ENCODE measurements at regions not wholly inside any gene's neighbourhood (a gene's known extent, or its start where the extent isn't known, plus 50 kb on each side); places are given as distances from the start of the nearest gene placed in this dataset.

- no peak for DNase-seq (ENCODE audit: low spot score)
Measured at GRCh38 chr2:234606896-234607295, 110.0 kb upstream of the ARL4C start.

DNA sequence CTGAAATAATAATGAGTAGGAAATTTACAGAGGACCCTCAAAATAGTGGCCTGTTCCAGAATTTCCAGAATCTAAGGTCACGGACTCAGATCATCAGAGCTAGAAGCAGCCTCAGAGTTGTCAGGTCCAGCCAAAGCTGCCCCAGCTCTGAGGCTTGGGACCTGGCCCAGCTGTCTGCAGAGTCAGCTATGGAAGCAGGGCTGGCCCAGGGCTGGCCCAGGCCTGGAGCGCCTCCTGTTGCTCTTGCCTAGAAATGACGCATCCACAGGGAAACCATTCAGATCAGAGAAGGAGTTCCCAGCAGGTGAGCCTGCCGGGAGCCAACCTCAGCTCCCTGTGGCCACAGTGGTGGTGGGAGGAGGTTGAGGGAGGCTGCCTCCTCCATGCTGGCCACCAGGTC is 106.7 kb upstream of the ARL4C start:
- DNase-seq (ENCODE audit: low spot score), result no peak

DNA sequence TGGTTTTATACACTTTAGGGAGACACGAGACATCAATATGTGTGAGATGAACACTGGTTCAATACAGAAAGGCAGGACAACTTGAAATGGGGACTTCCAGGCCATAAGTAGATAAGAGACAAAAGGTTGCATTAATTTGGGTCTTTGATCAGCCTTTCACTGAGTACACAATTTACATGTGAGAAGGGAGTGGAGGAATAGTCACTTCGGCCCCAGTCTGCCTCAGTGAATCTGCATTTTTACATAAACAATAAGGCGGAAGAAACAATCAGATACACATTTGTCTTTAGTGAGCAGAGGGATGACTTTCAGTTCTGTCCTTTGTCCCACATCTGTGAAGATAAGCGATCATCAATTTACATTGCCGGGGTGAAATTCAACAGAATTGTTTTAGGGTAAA is 104.3 kb upstream of the ARL4C start:
- DNase-seq (ENCODE audit: low spot score), result no peak

DNA sequence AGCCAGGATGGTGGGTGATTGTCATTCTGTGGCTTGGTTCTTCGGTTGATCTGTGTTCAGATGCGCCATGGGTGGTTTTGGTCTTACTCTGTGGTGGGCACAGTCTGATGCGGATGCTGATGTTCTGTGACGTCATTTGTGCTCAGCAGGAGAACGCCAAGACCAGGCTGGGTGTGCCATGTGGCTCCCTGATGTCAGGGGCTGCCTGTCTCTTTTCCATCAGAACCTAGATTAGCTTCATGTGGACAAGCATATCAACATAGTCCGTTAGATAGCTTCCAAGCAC is 100.6 kb upstream of the ARL4C start:
- no peak for DNase-seq (ENCODE audit: low spot score)

DNA sequence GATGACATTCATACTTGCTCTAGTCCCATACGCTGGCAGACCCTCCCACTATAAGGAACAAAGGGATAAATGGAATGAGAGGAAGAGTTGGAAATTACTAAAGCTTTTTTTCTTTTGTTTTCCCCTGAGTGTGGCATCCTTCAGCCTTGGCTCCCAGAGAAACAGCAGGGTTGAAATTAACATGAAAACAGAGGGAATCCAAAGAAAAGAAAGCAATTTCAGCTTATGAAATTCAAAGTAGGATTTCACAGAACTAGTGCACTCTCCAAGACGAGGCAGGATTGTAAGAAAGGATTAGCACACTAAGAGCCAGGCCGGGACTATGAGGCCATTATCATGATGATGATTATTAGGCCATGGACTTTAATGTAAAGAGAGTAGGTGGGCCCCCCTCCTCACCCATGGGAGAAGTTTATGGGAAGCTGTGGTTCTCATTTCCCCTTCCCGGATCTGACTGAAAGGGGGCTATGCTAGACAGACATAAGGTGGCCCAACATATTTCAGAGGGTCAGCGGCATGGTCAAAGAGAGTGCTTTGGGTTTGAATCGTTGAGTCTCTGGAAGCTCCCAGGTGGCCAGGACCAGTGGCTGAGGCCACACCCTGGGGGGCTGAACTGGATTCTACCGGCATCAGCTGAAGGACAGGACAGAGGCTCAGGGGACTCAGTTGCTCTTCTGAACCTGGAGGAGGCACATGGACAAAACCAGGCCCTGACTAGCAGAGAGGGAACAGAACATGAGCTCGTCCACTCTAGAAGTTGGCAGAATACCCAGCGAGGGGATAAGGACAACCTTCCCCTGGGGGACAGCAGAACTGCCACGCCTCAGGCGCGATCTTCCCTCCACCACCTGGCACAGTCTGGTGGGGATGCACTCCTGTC is 100.1 kb upstream of the ARL4C start:
- DNase-seq (ENCODE audit: low spot score), result no peak

GRCh38 chr2:234595829-234596228 is 98.9 kb upstream of the ARL4C start:
- no peak for DNase-seq (ENCODE audit: low spot score)

DNA sequence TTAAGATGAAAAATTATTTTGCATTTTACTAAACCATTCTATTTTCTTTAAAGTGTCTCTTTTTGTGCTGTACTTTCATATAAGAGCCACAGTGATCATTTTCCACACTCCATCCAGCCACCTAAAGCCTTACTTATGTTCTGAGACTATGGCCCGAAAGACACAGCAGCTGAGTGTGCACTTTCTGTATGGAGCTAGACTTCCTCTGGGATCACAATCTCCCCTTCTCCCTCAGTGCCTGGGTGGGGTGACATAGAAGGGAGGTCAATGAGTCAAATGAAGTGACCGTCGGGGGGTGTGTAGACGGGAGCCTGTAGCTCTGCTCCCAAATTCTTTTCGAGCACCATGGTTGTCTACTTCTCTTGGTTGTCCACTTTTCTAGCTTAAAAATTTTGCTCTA is 97.8 kb upstream of the ARL4C start:
- no peak for DNase-seq (ENCODE audit: low spot score)

GRCh38 chr2:234593636-234594035 is 96.8 kb upstream of the ARL4C start:
- DNase-seq (ENCODE audit: low spot score), result no peak

DNA sequence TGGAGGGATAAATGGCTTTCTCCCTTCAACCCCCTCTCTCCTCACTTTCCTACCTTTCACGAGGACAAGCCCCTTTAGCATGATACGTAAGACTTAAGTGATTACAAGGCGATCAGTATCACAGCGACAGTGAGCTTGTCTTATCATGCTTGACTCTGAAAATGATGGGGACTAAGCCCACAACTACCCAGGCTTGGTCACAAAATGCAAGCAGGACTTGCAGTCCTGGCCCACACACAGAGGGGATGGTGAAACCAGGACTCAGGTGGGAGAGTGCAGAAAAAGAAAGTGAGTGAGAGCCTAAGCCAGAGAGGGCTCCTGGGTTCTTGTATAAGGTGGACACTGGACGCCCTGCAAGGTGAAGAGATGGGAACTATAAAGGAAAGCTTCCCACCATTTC is 95.7 kb upstream of the ARL4C start:
- DNase-seq (ENCODE audit: low spot score), result no peak

DNA sequence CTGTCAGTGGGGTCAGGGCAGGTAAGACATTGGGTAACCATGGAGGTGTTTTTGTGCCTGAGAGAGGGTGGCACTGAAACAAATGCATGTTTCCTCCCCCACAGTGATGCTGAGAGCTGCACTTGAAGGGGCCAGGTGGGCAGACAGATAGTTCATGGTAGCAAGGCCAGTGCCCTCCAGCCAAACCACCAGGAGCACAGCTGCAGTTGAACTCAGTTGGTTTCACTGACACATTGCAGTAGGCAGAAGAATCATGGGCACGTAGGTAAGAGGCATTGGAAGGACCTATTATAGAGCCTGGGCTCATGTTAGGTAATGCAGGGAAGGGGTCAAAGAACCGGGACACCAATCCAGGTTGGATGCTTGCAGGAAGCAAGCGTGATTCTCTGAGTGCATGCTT is 93.2 kb upstream of the ARL4C start:
- DNase-seq (ENCODE audit: low spot score), result no peak

DNA sequence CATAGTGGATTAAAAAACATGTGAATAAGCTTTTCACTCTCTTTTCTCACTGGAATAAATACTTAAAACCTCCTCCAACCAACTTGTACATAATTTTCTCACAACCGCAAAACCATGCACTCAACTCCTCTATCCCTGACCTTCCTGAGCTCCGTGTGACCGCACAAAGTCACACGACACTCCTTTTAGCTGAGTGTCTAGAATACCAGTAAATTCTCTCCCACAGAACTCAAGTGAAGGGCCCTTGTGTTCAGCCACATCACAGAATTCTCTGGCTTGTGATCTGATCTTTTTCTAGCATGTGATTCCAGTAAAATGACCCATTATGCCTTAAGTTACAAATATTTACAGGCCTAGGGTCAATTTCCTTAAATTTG is 91.2 kb upstream of the ARL4C start:
- DNase-seq (ENCODE audit: low spot score), result no peak

DNA sequence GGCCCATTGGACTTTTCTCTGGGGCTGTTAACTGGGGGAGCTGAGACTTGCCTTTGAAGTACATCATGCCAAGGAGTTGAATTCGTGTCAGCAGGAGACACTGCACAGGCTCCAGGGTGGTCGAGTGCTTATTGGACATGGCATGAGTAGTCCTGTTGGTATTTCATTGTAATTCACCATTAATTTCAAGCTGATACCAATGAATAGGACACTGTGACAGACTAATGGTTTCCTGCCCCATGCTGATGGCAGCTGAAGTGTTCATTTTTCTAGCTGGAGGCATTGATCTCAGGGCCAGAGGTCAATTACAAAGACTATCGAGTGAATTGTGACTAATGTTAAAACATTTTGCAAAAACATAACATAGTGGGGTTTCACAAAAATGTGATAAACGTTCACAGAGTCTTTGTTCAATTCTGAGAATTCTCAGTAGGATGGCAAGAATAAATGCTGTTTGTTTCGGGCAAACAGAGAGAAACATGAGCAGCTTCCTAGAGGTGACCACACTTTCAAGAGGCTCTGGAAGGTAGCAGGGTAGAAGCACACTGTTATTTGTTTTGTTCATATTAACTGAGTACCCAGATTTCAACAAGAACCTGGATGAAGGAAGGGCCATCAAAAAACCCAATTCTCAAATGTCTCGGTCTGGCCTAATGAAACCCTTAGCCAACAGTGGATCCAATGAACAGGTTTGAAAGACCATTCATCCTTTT is 90.6 kb upstream of the ARL4C start:
- no peak for DNase-seq (ENCODE audit: low spot score)

DNA sequence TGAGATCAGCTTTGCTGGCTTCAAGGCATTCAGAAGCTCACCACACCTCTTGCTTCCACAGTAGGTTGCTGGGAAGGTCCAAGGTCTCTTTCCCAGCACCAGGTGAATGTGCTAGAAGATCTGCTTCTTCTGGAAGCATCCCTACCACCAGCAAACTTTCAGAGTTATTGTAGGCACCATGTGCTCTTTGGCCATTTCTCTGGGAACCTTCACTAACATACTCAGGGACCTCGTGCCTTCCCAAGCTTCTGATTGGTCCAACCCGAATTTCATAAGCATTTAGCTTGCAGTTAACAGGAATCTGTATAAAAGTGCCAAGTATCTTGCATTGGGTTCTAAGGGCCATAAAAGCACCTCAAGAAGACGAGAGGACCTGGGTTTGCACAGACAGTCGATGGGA is 86.5 kb upstream of the ARL4C start:
- no peak for DNase-seq (ENCODE audit: low spot score)

GRCh38 chr2:234580686-234581085 is 83.8 kb upstream of the ARL4C start:
- DNase-seq (ENCODE audit: low spot score), result no peak

DNA sequence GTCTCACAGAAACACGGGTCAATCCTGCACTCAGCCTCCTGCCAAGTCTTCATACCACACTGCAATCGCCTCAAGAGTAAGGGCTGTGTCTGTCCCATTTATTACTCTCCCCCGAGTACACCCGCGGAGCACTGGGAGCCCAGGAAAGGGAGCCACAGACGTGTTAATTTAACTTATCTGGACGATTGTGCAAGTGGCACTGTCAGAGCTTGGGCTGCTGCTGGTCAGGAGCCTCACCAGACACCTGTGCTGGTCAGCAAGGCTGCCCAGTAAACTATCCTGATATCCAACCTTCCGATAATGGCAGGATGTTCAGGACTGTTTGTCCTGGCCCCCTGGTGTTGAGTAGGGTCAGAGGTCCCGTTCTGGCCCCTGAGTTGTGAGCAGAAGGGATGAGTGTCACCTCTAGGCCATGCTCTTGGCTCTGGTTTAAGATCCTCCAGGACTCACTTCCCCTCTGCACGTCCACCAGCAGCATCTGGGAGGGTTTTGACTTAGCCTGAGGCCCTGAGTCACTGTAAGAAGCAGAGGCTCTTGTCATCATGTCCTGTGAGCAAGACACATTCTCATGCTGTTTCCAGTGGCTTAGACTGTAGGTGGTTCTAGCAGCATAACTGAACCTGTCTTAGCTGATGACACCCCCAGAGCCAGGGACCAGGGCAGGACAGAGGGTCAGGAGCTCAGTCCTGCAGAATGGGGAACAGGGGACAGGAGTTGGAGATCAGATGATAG is 82.5 kb upstream of the ARL4C start:
- DNase-seq (ENCODE audit: low spot score), result no peak

DNA sequence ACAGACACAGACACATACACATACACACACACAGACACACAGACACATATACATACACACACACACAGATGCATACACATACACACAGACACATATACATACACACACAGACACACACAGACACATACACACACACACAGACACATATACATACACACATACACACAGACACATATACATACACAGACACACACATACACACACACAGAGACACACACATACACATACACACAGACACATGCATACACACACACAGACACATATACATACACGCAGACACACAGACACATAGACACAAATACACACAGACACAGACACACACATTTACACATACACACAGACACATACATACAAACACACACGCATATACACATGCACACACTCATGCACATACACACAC is 81.5 kb upstream of the ARL4C start:
- no peak for DNase-seq (ENCODE audit: low spot score)

DNA sequence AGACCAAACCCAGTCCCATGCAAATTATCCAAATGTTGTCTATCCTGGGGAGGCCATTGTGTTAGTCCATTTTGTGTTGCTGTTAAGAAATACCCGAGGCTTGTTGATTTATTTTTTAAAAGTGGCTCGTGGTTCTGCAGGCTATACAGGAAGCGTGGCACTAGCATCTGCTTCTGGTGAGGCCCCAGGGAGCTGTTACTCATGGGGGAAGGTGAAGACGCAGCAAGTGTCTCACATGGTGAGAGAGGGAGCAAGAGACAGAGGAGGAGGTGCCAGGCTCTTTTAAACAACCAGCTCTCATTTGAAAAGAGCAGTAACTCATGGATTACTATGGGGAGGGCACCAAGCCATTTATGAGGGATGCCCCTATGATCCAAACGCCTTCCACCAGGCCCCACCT is 80.3 kb upstream of the ARL4C start:
- no peak for DNase-seq (ENCODE audit: low spot score)

GRCh38 chr2:234571620-234572407 is 74.9 kb upstream of the ARL4C start:
- DNase-seq (ENCODE audit: low spot score), result no peak

- DNase-seq (ENCODE audit: low spot score), result no peak
Measured at GRCh38 chr2:234570476-234570875, 73.6 kb upstream of the ARL4C start.

DNA sequence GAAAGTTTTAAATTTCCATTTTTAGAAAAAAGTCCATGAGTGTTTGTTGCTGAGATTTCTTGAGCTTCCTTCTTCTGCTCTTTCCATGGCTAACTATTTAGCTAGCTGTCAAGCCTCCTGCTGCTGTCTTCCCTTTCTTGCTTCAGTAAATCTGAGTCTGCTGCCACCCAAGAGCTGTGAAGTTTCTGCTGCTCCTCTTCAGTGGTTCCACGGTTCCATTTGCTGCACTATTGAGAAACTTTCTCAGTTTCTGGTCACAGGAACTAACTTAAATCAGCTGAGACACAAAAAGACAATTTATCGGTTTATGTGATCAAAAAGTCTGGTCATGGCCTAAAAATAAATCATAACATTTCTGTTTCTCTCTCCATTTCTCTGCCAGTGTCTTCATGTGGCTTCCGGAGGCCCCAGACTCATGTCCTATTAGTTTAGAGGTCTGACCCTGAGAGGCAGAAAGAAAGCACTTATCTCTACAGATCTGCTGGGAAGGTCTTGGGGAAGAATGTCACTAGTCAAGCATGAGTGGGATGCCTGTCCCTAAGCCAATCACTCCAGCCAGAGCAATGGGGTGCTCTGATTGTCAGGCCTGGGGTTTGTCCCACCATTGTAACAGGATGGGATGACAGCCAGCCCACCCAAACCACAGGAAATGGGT is 73.0 kb upstream of the ARL4C start:
- DNase-seq (ENCODE audit: low spot score), result no peak

GRCh38 chr2:234566622-234567021 is 69.7 kb upstream of the ARL4C start:
- DNase-seq (ENCODE audit: low spot score), result no peak
